NCI-H1930 (cell line): ENCODE measurements at regions not wholly inside any gene's neighbourhood (a gene's known extent, or its start where the extent isn't known, plus 50 kb on each side); places are given as distances from the start of the nearest gene placed in this dataset.

ENCODE experiments used
- DNase-seq, 2 experiments: peaks; one replicate each; lab custom pipeline; 2025; lab: John Stamatoyannopoulos, UW

DNA sequence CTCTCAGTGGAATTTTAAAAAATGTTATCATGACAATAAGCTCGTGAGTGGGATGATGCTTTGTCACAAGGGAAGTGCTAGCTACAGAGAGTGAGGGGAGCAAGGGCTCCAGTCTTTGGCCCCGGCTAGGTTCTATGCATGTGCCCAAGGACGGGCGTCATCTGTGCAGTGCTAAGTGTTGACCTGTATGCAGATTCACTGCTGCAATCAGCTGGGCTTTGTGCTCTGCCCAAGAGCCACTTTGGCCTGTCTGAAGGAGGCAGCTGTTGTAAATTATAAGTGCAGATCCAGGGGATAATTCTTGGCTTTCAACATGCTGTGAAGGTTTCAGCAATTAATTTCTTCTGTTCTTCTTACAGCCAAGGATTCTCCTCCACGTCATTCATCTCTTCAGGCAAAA is 268.6 kb downstream of the PSAT1 start:
- DNase-seq = no peak

DNA sequence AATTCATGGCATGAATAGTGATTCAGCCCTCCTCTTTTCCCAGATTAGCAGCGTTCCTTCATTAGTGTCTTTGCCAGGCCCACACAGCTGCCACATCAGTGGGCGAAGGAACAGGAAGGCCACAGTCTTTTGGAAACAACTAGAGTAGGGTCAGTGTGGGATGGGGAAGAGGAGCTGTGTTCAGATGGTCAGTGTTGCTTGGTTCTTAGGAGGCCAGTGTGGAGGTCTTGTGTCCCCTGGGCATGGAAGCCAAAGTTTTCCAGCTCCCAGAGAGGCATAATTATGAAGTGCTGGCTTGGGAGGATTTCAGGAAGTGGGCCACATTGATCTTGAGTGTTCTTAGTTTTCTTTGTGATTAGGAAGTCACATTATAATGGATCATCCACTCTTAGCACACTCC is 269.6 kb downstream of the PSAT1 start:
- no peak for DNase-seq

DNA sequence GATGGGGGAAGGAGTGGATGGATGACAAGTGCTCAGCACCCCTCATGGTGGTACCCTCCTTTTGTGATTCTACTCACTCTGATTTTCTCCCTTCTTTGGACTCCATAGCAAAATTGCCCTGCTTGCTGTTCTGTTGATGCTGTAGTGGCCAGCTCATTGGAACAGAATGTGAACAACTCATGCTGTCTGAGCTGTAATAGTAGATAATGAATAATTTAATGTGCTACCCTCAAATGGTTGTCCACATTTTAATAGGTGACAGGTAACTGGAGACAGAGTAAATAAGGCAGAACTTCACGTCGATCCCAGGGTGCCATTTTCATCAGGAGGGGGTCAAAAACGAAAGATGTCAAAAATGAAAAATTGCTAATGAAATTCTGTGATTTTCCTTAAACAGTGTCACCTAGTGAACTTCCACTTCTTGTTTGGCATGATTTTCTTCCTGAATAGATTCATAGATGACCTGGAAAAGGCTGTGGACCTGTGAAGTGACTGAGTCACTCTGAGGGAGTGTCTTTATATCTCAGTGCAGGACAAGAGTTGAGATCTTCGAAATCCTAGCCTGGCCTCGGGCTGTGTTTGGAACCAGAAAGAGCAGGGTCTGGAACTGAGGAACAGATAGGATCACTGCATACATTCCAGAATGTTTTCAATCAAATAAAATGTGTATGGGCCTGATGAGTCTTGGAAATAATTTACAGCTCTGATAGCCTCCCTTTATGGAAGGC is 270.2 kb downstream of the PSAT1 start:
- no peak for DNase-seq

DNA sequence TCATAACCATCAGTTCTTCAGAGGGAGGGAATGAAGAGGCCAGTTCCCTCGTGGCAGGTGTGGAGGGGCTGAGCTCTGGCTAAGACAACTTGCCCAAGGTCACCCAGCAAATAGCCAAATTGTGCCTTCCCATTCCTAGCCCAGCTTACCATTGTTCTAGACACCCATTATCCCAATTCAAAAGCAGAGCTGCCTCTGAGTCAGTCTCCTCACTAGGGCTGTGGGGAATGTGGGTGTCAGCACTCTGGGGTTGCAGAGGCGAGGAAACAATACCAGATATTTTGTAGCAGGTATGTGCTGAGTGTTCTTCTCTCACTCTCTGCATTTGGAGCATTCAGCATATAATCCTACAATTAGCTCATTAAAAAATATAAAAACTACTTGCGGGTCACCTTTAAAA is 270.8 kb downstream of the PSAT1 start:
- no peak for DNase-seq

DNA sequence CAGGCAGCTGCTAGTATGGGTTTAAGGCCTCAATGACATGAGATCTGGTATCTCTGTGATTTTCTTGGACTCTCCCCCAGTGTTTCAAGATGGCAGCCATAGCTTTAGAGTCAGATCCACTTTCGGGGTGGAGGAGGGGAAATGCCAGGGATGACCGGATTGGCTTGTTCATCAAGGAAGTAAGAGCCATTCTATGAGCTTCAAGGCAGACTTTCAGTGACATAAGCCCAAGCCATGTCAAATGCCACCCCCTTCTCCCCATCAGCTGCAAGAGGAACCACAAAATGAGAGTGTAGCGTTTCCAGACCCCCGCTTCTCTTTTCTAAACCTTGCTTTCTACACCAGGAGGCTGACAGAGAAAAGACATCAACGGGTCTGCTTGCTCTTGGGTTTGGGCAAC is 271.8 kb downstream of the PSAT1 start:
- no peak for DNase-seq

DNA sequence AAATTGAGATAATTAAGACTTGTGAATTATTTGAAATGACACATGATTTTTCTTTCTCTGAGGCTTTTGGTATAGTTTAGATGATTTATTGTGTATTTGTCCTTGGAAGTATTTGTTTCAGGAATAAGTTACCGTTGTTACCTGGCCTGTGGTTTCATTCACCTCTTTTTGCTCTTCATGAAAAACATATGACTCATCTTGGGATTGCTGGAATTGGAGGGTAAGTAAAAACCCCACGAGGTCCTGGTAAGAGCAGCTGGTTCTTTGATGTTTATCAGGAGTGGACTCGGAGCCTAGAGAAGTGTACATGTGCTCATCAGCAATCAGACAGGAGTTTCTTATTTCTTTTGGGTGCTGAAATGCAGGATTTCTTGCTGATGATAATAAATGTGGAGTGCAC is 275.3 kb downstream of the PSAT1 start:
- DNase-seq = no peak

DNA sequence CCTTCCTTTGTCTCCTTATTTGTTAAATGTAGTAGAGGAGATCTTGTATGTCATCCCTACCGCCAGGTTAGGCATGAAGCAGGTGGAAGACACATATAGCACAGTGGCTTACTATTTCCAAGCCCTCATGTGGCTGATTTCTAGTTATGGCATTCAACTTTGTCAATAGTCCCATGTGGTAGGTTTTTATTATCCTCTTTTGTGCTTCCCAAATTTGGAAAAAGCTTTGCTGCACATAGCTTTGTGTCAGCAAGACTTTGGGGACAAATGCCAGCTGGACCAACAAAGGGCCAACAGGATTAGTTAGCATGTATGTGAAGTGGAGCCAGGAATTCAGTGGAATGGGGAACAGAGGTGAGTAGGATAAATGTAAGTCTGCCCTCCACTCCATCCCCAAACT is 276.3 kb downstream of the PSAT1 start:
- DNase-seq = no peak

DNA sequence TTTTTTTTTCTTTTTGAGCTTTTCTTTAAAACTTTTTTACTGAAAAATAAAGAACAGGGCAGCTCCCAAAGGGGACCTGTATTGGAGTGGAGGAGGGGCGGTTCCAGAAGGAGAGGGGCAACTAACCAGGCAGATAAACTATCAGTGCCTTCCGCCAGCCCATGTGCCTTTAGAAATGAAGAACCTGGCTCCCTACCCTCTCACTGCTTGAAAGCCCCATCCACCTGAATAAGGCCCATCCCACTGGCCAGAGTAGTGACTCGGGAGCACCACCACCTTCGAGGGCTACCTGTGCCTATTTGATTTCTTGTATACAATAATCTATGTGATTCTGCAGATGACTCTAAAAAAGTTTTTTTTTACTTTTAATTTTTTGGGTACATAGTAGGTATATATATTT is 276.7 kb downstream of the PSAT1 start:
- no peak for DNase-seq

DNA sequence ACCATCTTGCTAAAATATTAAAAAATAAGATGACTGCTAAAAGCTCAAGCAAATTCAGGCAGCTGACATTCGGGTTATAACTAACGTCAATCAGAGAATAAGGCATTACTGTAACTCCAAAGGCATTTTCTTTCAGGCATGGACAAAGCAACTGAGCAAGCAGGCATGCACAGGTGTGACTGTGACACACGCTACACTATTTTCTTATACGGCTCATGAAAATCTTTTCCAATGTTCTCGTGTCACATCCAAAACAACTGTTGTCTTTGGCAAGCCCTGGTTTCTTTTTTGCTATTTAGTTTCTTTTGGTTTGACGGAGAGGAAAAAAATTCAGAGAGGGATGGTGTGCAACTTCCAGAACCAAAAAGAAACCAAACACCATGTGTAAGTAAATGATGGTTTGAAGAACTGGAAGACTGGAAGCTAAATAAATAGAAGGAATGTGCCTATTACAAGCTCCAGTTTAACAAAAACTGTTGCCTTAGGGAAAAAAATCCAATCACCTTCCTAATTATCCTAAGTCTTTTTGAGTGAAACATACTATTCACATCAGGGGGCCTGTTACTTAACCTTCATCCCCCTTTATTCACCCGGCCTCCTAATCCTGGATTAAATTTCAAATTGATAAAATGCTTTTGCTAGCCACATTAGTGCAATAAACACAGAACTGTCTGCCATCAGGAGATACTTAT is 277.6 kb downstream of the PSAT1 start:
- DNase-seq = no peak

DNA sequence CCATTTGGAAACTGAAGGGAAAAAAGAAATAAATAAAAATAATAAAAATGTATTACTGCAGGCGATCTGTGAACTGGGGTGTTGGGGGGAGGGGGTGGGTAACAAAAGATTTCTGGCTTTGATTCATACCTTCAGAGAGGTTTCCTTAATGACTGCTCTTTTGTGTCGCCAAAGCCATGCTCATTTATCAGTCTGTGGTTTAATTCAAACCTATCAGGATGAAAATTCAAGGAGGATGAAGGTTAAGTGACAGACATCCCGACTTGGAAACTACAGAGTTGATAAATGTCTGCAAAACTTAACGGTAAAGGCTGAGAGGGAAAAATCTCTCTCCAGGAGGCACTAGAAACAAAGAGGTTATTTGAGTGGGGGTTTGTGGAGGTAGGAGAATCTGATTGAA is 278.2 kb downstream of the PSAT1 start:
- DNase-seq = no peak

DNA sequence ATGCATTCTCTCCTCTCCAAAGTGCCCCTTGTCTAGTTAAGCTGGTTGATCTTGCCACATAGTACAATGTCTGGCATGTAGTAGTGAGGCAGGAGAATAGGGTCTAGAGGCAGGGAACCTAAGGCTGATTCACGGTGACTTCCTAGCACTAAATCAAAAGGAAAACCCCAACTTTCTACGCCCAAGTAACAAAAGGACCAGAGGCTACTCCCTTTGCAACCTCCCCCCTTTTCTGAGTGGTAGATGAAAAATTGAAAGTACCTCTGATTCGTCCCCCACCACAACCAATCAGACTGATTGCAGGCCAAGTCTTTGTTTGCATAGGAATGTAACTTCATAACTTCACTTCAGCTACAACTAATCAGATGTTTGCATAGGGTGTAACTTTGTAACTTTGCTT is 278.8 kb downstream of the PSAT1 start:
- no peak for DNase-seq

DNA sequence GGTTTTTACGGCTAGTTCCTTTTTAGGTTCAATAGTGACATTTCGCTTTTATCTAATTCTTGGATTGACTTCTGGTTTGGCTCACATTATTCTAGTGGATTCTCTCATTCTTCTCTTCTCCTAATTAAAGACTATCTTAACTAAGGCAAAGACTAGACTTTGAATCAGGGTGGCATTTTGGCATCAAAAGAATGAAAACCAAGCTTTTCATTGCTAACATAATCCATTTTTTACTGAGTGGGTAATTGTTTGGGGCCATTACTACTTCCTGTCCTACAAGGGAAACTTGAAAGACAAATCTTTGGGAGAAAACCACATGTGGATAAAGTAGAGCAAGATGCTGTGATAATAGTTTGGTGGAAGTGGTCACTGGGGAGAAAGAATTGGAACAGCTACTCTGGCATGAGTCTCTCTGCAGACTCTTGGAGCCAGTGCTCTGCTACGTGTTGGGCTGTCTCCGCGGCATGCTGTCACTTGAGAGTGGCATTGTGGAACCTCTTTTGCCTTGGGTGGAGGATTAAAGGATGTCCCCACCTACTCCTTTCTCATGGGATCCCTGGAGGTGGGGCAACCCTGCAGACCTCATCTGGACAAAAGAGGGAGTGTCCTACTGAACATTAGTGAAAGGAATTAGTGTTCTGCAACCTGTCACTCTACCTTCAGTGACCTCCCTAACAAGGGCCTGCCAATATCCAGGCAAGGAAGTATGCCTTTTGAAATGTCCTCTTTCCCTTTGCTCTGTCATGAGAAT is 280.4 kb downstream of the PSAT1 start:
- no peak for DNase-seq

DNA sequence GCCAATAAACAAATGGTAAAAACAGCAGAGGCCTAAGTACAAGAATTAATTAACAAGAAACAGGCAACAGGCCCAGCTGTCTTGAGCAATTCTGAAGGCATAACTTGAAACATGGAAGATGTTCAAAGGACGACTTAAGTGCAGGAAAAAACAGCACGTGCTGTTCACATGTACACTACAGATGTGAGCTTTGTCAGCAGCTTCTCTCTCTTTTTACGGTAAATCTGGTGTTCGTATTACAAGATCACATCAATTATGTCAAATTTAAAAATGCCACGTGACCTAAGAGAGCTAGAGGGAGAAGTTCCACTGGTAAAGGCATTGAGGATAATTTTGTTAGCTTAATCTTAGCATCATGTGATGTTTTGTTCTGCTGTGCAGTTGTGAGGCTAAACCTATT is 281.1 kb downstream of the PSAT1 start:
- DNase-seq = no peak

DNA sequence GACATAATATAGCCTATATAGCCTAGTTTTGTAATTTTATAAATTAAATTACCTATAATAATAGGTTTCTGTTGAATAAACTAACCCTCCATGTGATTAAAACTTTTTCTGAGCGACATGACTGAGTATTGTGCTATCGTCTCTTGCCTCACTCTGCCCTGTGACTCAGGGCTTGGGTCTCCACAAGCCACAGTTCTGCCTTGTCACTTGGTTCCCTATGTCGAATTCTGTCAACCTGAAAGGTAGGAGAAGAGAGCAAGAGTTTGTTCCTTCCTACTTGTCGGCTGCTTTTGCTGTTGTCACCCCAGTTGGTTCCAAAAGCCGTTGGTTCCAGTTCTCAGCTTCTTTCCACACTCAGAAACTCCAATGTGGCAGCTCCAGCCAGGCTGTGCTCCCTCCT is 285.9 kb downstream of the PSAT1 start:
- DNase-seq = no peak

DNA sequence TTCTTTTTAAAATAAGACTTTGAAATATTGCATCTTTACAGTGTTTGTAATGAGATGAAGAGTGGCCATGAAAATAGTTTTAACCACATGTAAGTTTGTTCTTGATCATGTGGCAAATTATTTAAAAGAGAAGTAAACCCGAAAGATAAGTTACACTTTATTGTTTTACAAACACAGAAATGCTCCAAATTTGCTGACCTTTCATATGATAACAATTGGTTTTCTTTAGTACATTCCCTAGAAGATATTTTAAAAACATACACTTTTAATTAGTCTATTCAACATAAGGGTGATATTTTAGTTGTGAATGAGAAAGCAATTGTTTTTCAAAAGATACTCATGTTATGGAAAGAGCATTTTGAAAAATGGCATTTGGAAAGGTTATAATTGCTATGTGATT is 287.7 kb downstream of the PSAT1 start:
- DNase-seq = no peak

DNA sequence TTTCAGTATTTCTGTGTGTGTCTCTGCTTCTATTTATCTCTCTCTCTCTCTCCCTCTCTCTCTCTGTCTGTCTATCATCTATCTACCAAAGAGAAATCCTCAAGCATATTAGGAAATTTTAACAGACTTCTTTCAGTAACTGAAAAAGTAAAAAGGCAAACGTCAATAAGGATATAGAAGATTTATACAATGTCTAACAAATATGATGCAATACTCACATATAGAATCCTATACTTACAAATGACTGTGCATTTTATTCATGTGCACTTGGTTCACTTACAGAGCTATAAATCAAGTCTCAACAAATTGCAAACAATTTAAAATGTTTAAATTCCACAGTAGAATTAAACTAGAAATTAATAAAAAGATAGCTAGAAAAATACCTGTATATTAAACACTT is 289.0 kb downstream of the PSAT1 start:
- DNase-seq = no peak

DNA sequence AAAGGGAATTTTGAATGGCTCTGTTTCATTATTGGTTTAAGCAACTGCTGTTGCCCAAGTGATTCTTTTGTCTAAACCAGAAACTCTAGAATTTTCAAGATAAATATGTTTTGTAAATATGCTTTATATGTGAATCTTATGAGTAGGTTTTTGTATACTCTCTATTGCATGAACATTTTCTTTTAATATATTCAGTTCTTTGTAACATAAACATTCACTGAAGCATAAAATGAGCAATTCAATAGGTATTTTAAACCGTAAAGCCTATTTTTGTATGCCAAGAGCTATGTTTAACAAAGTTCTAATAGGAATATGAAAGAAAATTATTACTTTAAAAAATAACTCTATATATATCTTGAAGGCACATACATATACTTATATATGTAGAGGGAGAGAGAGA is 293.1 kb downstream of the PSAT1 start:
- DNase-seq = no peak

DNA sequence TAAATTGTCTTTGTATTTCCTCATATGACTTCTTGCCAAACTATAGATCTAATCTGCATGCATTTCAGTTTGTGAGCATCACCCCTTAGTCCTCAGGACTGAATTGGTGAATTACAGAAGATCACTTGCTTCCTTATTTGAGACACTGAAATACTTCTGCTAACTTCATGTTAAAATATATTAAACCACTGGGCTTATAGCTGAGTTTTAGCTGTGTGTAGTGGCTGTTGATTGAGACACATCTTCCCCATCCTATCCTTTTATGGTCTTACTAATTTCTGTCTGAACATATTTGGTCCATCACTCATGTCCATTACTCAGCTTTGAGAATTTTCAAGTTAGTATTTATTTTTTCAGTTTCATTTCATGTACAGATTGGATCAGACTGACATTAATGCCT is 295.9 kb downstream of the PSAT1 start:
- no peak for DNase-seq

DNA sequence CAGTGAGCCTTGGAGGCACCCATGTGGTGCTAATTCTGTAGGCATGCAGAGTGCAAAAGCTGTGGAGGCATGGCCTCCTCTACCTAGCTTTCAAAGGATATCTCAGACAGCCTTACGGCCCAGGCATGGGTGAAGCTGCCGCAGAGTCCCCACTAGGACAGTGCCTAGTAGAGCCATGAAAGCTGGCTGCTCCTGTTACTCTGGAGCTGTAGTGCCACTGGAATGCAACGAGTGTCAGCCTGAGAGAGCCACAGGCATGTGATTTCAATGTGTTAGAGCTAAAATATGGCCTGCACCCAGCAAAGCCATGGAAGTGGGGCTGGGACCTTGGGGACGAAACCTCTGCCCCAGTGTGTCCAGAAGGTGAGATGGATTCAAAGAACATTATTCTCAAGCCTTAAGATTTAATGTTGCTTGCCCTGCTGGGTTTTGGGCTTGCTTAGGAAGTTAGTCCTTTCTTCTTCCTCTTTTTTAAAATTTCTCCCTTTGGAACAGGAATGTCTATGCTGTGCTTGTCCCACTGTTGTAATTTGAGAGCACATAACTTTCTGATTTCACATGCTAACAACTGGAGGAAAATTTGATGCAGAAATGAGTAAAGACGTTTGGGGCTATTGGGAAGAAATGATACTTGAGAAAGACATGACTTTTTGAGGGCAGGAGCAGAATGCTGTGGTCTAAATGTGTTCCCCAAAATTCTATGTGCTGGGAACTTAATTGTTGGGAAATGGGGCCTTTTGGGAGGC is 298.4 kb downstream of the PSAT1 start:
- DNase-seq = no peak

DNA sequence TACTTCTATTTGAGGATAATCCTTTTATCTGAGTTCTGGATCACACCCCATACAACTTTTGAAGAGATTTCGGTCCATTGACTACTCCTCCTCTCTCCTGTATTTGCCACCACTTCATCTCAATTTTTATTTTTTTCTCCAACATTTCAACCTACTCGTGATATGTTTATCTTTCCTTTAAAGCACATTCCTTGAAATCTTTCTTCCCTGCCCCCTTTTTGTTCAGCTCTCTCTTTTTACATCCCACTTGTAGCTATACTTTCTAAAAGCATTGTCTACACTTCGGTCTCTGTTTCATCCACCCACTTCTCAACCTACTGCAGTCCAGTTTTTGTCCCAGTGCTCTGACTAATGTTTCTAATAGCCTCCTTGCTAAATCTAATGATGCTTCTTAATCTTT is 299.4 kb downstream of the PSAT1 start:
- DNase-seq = no peak

DNA sequence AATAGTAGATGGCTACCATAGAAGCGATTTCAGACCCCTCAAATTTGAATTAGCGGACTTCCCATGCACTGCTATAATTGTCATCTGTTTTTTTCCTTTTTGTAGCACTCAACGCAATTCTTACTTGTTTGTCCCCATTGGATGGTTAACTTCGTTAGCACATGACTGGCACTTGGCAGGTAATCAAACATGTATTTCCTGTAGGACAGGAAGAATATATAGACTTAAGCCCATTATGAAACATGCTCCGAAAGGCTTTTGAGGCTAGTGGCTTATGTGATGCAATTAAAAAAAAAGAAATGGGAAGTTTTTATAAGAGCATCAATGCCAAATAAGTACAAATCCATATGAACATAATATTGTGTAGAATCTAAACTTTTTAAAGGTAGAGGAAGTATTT is 301.2 kb downstream of the PSAT1 start:
- no peak for DNase-seq

DNA sequence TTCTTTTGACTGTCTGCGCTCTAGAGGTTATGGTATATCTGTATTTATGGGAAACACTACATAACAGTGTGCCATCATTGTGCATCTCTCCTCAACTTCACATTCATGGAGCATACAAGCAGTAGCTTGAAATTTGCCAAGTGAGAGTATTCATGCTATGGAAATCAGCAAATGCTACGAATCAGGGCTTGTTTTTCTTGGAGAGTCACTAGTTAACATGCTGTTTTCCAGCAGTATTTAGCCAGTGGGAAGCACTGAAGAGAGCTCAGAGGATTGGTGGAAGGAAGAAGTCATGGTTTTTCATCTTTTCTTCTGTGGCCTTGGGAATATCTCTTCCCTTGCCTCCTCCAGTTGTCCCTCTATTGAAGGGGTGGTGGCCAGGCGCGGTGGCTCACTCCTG is 303.0 kb downstream of the PSAT1 start:
- DNase-seq = no peak
